22Rv1 (cell line): ENCODE measurements at regions not wholly inside any gene's neighbourhood (a gene's known extent, or its start where the extent isn't known, plus 50 kb on each side); places are given as distances from the start of the nearest gene placed in this dataset.

Experiments used
- CTCF ChIP-seq: fragments of 450-650 bp; IDR thresholded peaks from 2 replicates; pipeline ENCODE4 v1.5.1; 2017; ENCODE audit warnings: mild to moderate bottlenecking
- ZFX ChIP-seq: fragments of 450-650 bp; IDR thresholded peaks from 2 replicates; pipeline ENCODE4 v1.6.1; 2017; ENCODE audit warnings: antibody characterized with exemption, borderline replicate concordance

GRCh38 chr6:4666886-4667513, 109.2 kb upstream of the CDYL start:
- TF ChIP-seq CTCF = no peak
- TF ChIP-seq ZFX = no peak
